HG02885 (cell line): ENCODE measurements at regions not wholly inside any gene's neighbourhood (a gene's known extent, or its start where the extent isn't known, plus 50 kb on each side); places are given as distances from the start of the nearest gene placed in this dataset.
"Not testable (repeated sequence)": the region's sequence is repeated elsewhere in the genome, so short reads cannot be mapped to it uniquely, and the experiment has no call there.

Source experiments
- ATAC-seq: cut with Tn5 transposase; IDR thresholded peaks from one replicate; pipeline ENCODE4 v1.9.1; 2021; ENCODE audit warnings: mild to moderate bottlenecking; ENCODE audit not compliant: unreplicated experiment, poor library complexity

DNA sequence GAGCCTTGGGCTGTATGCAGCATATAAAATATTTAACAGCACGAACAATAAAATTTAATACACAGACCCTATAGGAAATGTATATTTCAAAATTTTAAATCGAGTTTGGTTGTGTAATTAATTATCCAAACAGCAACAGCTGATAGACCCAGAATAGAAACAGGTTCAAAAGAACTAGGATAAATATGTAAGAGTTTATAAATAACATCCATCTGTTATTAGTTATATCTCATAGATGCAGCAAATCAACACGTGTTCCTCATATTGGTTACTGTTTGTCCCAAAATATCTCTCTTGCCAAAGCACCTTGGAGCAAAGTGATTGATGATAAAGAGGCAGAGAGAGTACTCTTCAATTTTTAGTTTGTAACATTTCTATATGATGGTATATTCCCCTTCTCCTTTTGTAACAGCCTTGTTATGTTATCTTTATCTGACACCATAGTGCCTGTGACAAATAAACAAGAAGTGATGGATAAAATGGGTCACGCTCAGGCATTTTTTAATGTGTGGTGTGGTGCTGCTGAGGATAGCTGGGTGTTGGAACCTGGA, 260.6 kb upstream of the NBEA start:
- ATAC-seq, result no peak

DNA sequence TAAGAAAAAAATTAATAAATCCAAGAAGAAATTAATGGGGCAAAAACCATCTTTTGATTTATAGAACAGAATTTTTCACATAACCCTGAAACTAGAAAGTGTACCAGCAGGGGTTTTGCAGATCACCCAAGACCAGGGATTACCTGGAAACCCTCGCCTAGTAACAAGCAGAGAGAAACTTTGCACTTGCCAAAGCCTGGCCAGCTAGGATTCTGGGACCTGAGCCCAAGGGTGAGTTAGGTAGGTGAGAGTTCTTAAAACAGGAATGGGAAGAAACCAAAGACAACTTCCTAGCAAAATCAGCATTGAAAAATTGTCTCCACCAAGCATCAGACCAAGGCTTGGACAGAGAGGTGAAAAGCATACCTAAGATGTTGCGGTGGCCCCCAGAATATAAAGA, 247.0 kb upstream of the NBEA start:
- ATAC-seq, result no peak

DNA sequence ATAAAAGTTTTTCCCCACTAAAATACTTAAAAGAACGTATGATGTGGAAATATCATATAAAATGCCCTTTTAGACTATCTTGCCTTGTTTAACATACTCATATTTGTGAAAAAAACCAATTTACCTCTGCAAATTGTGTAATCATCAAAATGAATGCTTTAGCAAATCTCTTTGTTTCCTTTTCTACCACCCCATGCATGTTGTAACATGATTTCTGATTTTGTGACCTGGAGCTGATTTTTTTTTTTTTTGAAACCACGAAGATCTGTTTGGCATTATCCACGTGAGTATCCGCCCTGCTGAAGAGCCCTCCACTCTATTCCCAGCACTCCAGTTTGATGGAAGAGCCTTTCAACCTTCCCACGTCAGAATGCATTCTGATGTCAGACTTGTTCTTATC, 245.8 kb upstream of the NBEA start:
- no peak for ATAC-seq

DNA sequence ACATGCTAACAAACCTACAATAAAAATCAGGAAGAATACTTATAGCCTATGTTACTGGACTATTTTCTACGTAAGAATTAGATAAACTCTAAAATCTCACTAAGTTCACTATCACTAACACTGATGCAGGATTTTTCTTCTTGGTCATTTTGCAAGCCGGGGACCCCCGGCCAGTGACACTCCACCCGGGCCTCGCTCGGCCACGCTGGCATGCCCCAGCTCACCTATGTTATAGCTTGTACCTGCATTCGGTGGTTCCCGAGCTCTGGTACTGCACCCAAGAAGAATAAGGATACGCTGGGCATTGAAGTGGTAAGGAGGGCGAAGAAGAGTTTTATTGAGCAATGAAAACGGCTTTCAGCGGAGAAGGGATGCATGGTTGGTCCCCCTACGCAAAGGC, 245.3 kb upstream of the NBEA start:
- ATAC-seq, result no peak

DNA sequence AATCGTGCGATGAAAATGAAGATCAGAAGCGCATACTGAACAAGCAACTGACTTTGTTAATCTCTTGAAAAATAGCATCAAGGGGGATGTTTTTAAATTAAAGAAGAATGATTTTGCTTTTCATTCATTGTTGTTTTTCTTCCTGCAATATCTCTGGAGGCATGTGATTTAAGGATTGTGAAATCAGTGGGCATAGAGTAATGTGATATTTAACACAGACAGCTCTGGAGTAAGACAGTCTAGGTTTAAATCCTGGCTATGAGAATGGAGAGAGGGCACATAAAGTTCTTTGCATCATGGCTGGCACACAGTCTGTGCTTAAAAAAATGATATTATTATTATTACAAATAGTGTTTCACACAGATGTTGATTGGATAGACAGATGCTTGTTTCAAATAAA, 243.1 kb upstream of the NBEA start:
- no peak for ATAC-seq

DNA sequence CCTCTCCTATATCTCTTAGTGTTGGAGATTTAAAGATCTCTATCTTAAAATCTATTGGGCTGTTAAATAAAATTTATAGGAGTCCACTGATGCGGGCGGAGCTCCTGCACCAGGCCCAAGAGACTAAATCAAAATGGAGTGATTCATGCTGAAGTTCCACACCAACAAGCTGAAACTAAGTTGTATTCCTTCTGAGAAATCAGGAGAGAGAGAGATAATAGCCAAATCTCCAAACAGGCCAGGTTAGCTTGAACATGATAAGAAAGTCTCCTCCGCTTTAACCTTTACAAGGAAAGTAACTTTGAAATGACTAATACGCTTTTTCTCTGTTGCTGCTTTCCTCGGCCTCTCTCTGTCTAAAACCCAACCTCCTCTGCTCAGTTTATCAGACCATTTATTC, 241.9 kb upstream of the NBEA start:
- ATAC-seq, result no peak

DNA sequence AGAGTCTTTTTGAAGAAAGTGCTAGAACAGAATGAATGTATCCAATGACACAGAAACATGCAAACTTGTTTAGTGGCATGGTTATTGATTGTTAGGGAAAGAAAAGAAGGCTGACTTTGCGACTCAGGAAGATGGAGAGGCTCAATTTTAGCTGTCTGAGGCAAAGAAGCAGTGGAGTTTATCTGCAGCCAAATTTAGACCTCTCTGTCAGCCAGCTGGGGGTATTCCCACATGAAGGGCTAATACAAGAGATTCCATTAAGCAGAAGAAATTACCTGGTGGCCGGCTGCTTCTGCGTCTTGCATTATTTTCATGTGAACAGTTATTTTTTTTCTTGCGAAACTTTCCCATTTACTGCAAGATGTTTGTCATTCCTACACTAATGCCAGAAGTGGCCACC, 240.2 kb upstream of the NBEA start:
- no peak for ATAC-seq

DNA sequence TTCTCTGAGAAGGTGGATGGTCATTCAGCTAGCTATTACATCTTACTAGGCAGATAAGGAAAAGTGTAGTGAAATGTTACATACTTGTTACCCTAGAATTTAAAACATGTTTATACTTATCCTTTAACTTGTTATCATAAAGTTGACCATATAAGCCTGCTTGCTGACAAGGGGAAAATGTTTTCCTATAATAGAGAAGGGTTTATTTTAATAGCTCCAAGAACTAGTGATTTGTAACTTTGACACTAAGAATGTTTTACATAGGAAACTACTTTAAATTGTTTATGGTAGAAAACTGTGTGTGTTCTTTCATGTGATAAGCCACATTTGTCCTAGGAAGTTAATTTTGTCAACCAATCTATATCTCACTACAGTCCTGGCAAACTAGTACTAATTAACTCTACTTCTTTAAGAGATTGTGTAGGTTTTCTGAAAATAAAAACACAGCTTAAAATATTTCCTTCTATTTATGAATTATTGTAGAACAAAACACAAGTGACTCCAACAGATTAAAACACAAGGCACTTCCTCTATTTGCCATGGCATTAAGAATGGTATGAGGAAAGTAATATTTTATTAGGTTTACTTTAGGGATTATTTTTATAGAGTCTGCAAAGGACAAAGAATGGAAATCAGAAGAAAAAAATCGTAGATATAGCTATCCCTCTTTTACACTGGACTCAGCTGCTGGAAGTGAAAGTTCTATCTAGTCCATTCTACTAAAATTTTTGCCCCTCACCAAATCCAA, 233.3 kb upstream of the NBEA start:
- ATAC-seq, result no peak

DNA sequence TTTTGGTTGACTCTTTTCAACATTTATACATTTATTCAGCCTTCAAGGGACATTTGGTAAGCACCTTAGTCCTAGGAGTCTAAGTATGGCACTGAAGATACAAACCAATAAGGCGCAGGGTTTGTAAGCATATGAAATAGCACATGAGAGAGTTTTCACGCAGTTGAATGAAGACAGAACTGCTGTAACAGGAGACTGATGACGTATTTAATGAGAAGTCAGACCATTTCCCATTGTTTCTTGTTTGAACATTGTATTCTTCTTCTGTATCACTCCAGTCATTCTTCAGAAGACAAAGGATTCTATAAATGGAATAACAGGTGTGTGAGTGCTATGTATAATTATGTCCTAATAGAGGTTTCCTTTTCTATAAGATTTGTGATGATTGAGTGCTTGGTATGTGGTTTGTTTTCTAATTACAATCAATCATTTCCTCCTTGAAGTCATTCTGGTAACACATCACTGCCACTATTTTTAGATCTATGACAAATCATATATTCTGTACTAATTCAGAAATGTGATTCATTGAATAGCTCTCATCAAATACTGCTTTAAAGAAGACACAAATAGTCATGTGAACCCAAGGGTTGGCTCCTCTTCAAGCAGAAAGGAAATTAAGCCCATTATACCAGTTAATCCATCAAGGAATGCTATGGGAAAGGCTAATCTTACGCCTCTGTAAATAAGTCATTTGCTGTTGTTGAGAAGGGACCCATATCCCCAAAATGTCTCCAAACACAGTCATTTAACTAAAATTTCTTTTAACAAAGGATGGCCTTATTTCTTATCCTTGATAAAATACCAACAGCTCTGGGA, 222.8 kb upstream of the NBEA start:
- no peak for ATAC-seq

DNA sequence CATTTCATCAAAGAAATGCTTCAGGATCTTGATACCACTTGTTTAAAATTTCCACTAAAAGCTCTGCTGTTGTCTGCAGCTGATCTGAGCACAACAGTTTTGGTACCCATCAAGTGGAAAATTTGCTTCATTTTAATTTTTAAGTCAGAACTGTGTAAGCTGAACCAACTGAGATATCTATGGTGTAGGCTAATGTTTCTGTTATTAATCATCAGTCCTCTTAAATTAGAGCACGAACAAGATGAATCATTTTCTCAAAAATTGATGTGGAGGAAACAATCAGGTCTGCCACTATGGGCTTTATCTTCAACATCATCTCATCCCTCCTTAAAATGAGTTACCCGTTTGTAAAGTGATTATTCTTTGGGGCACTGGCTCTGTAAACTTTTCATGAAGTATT, 221.5 kb upstream of the NBEA start:
- ATAC-seq, result no peak

DNA sequence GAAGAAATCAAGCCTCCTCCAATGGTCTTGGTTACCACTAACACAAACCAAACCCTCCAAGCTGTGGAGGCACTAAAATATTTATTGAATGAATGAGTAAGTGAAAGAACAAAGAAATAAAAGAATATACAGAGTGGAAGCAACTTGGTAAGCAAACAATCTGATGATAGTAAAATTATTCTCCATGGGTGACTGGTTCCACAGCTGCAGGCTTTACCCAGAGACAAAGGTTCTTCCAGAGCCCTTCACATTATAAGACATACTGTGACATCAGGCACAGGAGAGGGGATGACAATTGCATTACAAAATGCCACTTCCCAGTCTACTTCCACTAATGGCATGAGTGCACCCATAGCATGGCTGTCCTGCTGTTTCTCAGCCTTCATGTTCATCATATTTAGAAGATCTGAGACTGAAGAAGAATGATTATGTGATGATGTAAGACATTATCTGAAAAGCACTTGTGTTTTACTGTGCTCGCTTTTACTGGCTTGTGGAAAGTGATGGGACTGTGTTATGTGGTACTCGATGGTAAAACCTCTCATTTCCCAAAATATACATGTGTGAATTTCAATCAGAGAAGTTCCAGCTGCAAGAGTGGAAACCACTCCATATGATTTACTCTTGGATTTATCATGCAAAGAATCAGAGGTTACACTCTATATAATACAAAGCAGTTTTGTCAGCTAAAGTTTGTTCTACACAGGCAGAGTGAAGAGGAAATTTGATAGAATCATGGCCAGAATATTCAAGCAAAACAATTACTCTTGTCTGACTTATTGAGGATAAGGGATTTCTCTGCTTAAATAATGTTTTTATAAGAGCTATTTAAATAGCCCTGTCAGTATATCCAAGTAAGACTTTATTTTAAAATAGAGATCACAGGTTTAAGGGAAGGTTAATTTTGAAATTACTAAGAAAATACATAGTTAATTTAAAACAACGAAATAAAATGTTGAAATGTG, 220.2 kb upstream of the NBEA start:
- ATAC-seq, result no peak

DNA sequence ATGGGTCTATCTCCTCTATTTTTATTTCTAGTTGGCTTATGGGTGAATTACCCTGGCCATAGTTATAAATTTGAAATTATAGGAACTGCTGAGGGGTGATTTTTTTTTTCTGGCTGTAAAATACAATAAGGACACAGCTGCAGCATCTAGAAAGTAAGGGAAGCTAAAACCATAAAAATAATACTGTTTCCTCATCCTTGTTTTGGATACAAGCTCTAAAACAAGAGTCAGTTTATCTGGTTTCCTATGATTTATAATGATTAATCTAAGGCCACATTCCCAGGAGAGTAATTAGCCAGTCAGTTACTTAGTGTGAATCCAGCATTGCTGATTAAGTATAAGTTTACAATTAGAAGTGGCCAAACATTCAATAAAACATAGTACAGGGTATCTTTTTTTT, 219.1 kb upstream of the NBEA start:
- ATAC-seq, result no peak

DNA sequence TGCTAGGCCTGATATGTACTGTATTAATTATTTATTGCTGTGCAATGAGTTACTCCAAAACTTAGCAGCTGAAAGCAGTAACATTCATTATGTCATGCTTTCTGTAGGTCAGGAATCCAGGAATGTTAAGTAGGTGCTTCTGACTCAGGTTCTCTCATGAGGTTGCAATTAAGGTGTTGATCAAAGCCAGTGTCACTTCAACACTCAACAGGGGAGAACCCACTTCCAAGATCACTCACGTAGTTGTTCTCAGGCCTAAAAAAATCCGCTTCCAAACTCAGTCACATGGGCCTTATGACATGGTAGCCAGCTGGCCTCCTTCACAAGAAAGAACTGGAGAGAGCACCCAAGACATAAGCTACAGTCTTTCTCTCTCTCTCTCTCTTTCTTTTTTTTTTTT, 211.1 kb upstream of the NBEA start:
- ATAC-seq, result no peak

DNA sequence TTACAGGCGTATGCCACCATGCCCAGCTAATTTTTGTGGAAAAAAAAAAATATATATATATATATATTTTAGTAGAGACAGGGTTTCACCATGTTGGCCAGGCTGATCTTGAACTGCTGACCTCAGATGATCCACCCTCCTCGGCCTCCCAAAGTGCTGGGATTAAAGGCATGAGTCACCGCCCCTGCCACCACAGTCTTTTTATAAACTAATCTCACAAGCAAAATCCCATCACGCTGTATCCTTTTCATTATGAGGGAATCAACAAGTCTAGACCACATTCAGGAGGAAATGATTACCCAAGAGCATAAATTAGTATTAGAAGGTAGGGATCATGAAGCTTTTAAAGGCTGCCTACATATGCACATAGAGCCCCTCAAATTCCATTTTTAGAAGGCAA, 210.6 kb upstream of the NBEA start:
- no peak for ATAC-seq

DNA sequence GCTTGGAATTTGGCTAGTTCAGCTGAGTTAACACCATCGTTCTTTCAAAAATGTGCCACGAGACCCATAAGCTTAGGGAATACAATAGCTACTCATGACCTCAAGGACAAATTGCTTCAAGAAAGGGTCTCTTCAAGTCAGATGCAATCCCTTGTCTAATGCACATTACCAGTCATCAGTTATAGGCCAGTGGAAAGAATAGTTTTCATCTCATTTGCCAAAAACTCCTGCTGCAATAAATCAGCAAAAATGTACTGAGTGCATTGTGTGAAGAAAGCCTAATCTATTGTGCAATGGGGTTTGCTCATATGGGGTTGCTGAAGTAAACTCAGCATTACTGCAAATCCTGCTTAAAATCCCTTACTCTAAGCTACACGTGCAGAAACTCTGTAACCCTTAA, 208.3 kb upstream of the NBEA start:
- ATAC-seq, result no peak

DNA sequence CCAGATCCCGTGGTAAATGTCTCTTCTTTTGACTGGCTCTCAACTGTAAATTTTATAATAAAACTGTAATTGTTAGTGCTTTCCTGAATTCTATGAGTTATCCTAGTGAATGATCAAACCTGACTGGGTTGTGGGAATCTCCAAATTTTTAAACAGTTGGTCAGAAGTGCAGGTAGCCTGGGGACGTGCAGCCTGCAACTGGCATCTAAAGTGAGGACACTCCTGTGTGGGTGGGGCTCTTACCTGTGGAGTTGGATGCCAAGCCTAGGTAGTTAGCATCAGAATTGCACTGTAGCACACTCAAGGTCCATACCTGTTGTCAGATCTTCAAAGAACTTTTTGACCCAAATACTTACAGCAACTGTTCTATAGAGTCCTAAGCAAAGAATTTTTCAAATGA, 207.1 kb upstream of the NBEA start:
- no peak for ATAC-seq

DNA sequence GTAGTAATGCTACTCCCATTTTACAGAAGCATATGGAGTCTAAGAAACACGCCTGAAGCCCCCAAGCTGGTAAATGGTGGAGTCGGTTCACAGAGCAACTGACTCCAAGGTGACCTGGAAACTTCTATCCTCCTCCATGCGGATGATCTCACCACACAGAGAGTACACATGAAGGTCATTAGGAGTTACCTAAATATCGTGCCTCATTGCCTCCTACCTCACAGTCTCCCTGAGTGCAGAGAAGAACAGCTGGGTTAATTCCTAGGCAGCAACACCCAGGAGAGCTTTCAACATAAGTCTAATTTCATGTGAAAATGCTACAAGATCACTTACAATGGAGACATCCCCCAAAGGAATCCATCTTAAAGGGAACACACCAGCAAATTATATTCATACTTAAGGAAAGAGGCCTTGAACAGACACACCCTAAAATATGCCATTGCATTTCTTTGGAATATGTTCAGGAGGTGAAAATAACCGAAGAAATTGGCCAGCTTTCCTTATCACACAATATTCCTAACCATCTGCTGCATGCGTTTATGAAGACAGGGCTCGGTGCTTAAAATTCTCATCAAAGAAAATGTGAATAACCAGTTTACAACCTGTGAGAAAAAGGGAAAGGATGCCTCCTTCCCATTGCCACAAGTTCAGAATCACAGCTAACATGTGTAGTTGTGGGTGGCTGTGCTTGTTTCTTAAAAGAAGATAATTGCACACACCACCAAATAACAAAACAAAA, 203.6 kb upstream of the NBEA start:
- no peak for ATAC-seq

DNA sequence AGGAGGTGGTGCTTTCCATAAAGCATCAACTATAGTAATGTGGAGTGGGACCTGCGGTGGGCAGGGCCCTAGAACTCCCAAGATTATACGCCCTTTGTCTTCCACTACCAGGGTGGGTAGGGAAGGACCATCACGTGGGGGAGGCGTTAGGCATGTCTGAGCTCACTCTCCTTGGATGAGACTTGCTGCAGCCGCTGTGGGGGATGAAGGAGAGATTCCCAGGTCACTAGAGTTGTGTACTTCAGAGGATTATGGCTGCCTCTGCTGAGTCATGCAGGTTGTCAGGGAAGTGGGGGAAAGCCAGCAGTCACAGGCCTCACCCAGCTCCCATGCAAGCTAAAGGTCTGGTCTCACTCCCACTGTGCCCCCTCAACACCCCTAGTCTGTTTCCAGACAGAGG, 195.0 kb upstream of the NBEA start:
- not testable (repeated sequence) for ATAC-seq

DNA sequence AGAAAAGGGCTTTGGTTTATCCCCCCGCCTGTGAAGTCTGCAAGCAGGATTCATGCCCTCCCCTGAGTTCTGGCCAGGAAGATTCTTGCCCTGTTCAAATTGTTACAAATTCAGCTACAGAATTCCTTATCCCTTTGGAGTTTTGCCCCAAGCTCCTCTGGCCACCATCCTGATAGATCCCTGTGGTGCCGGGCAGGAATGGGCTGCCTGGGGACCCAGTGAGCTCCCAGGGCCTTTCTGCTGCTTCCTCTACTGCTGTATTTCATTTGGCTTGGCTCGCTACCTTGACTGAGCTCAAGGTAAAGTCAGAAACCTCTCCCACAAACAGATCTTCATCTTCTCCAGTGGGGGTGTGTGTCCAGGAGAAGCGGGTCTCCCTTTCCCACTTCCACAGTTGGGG, 194.6 kb upstream of the NBEA start:
- ATAC-seq, result no peak

DNA sequence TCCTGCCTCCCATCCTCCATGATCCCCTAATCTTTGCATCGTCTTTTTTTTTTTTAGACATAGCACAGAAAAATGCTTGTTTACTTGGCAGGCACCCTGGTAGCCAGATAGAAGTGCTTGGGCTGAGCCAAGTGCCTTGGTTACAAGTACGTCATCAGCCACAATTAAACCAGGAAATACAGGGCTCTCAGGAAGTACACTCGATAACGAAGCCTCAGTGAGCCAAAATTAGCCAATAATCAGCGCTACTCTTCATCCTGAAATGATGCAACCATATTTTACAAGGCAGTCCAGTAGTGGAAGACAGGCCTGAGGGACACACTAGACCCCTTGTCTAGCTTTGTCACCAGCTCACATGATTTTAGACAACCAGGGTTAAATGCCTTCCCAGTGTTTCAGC, 194.0 kb upstream of the NBEA start:
- no peak for ATAC-seq
